ENCODE measurements at regions not wholly inside any gene's neighbourhood (a gene's known extent, or its start where the extent isn't known, plus 50 kb on each side); places are given as distances from the start of the nearest gene placed in this dataset.

- Mint-ChIP-seq H3K4me3 (no peak overlapping the region), H3K27me3 (no peaks in the 10 kb centered on the region), H3K9me3 (no peaks in the 10 kb centered on the region), H3K27ac (no peak overlapping the region), H3K36me3 (no peaks in the 10 kb centered on the region), H3K4me1 (ENCODE audit: unreplicated experiment) (no peaks in the 10 kb centered on the region)
- DNase-seq (ENCODE audit: extremely low spot score, unreplicated experiment) = no peak
- no peak for TF ChIP-seq CTCF (conservative IDR thresholded peaks at IDR 0.05)
Measured at GRCh38 chr5:153900703-153901395, 137.9 kb downstream of the FAM114A2 start.

- no peak for DNase-seq (ENCODE audit: extremely low spot score, unreplicated experiment)
- no peaks in the 10 kb centered on the region for H3K27me3 Mint-ChIP-seq
- no peak for TF ChIP-seq CTCF (conservative IDR thresholded peaks at IDR 0.05)
- H3K9me3 Mint-ChIP-seq = no peaks in the 10 kb centered on the region
- no peaks in the 10 kb centered on the region for H3K36me3 Mint-ChIP-seq
- no peak overlapping the region for H3K27ac Mint-ChIP-seq
- H3K4me3 Mint-ChIP-seq = no peak overlapping the region
- no peaks in the 10 kb centered on the region for H3K4me1 Mint-ChIP-seq (ENCODE audit: unreplicated experiment)
Measured at GRCh38 chr5:153899746-153900145, 139.0 kb downstream of the FAM114A2 start.

- Mint-ChIP-seq H3K9me3 (no peaks in the 10 kb centered on the region), H3K4me1 (ENCODE audit: unreplicated experiment) (no peaks in the 10 kb centered on the region), H3K27ac (no peak overlapping the region), H3K4me3 (no peak overlapping the region), H3K36me3 (no peaks in the 10 kb centered on the region), H3K27me3 (no peaks in the 10 kb centered on the region)
- no peak for DNase-seq (ENCODE audit: extremely low spot score, unreplicated experiment)
- no peak for TF ChIP-seq CTCF (conservative IDR thresholded peaks at IDR 0.05)
Measured at GRCh38 chr5:153896701-153897100, 142.0 kb downstream of the FAM114A2 start.

- no peak overlapping the region for H3K4me3 Mint-ChIP-seq
- H3K27ac Mint-ChIP-seq = no peak overlapping the region
- TF ChIP-seq CTCF (conservative IDR thresholded peaks at IDR 0.05) = no peak
- no peaks in the 10 kb centered on the region for H3K9me3 Mint-ChIP-seq
- DNase-seq (ENCODE audit: extremely low spot score, unreplicated experiment) = no peak
- H3K36me3 Mint-ChIP-seq = no peaks in the 10 kb centered on the region
- no peaks in the 10 kb centered on the region for H3K4me1 Mint-ChIP-seq (ENCODE audit: unreplicated experiment)
- H3K27me3 Mint-ChIP-seq = no peaks in the 10 kb centered on the region
Measured at GRCh38 chr5:153896117-153896516, 142.6 kb downstream of the FAM114A2 start.

GRCh38 chr5:153895266-153895665 is 143.4 kb downstream of the FAM114A2 start:
- Mint-ChIP-seq H3K27me3 (no peaks in the 10 kb centered on the region), H3K4me1 (ENCODE audit: unreplicated experiment) (no peaks in the 10 kb centered on the region), H3K27ac (no peak overlapping the region), H3K4me3 (no peak overlapping the region), H3K9me3 (no peaks in the 10 kb centered on the region), H3K36me3 (no peaks in the 10 kb centered on the region)
- no peak for TF ChIP-seq CTCF (conservative IDR thresholded peaks at IDR 0.05)
- DNase-seq (ENCODE audit: extremely low spot score, unreplicated experiment) = no peak

GRCh38 chr5:153893817-153894216 is 144.9 kb downstream of the FAM114A2 start:
- TF ChIP-seq CTCF (conservative IDR thresholded peaks at IDR 0.05) = no peak
- DNase-seq (ENCODE audit: extremely low spot score, unreplicated experiment) = no peak
- H3K4me3 Mint-ChIP-seq = no peak overlapping the region
- H3K9me3 Mint-ChIP-seq = no peaks in the 10 kb centered on the region
- H3K27ac Mint-ChIP-seq = no peak overlapping the region
- no peaks in the 10 kb centered on the region for H3K36me3 Mint-ChIP-seq
- H3K4me1 Mint-ChIP-seq (ENCODE audit: unreplicated experiment) = no peaks in the 10 kb centered on the region
- H3K27me3 Mint-ChIP-seq = no peaks in the 10 kb centered on the region
